Keratinocyte (primary cell): ENCODE measurements at regions not wholly inside any gene's neighbourhood (a gene's known extent, or its start where the extent isn't known, plus 50 kb on each side); places are given as distances from the start of the nearest gene placed in this dataset.

Experiments used
- EZH2 ChIP-seq: IDR thresholded peaks from one replicate; pipeline ENCODE4 v1.6.1; 2012; ENCODE audit warnings: inconsistent platforms, mild to moderate bottlenecking, low read length, moderate library complexity
- TF ChIP-seq, protein P1 (sequence below), 3 experiments: IDR thresholded peaks in 1 of 3; conservative IDR thresholded peaks in 1 of 3; optimal IDR thresholded peaks in 1 of 3; 2 replicates in 2 of 3; 3 replicates in 1 of 3; pipeline versions ENCODE3 to v1.5.1; 2011; ENCODE audit warnings: low read length in 3 of 3, mild to moderate bottlenecking in 3 of 3, moderate library complexity in 2 of 3, control low read depth in 1 of 3, inconsistent platforms in 1 of 3; ENCODE audit not compliant: insufficient read depth in 2 of 3; ENCODE audit errors: extremely low read depth in 1 of 3

DNA sequence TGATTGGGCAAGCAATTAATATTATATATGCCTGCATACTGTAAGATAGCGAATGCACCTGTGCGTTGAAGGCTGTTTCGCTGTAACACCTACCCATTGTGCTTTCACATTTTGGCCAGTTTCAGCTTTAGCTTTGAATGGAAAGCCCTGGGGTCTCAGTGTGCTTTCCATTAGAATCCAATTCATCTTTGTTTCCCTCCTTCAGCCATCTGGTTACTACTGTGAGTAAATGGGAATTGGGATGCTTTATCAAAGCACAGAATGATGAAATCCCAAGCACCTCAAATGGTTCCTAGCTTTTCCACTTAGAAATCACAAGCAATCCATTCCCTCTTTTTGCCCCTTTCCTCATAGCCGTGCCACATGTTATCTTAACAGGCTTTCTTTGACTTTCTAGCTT, 127.1 kb downstream of the HDGFL1 start:
- TF ChIP-seq, protein P1, sequence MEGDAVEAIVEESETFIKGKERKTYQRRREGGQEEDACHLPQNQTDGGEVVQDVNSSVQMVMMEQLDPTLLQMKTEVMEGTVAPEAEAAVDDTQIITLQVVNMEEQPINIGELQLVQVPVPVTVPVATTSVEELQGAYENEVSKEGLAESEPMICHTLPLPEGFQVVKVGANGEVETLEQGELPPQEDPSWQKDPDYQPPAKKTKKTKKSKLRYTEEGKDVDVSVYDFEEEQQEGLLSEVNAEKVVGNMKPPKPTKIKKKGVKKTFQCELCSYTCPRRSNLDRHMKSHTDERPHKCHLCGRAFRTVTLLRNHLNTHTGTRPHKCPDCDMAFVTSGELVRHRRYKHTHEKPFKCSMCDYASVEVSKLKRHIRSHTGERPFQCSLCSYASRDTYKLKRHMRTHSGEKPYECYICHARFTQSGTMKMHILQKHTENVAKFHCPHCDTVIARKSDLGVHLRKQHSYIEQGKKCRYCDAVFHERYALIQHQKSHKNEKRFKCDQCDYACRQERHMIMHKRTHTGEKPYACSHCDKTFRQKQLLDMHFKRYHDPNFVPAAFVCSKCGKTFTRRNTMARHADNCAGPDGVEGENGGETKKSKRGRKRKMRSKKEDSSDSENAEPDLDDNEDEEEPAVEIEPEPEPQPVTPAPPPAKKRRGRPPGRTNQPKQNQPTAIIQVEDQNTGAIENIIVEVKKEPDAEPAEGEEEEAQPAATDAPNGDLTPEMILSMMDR (optimal IDR thresholded peaks at IDR 0.05 in 1 of 3, IDR thresholded peaks at IDR 0.05 in 1 of 3, conservative IDR thresholded peaks at IDR 0.05 in 1 of 3; ENCODE audit: extremely low read depth in 1 of 3, insufficient read depth in 2 of 3, low read length in 3 of 3), result no peak
- TF ChIP-seq EZH2, result no peak
